GM23248 (cell line): ENCODE measurements at regions not wholly inside any gene's neighbourhood (a gene's known extent, or its start where the extent isn't known, plus 50 kb on each side); places are given as distances from the start of the nearest gene placed in this dataset.

Experiments
- DNase-seq: peaks from one replicate; pipeline ENCODE4 v3.0.0-alpha.2; 2015
- H2AFZ ChIP-seq: fragments of 200-600 bp; sonication (generic); 2 replicates; pipeline ENCODE4 v1.6.1; 2016; ENCODE audit warnings: antibody characterized with exemption
- H3F3A ChIP-seq: fragments of 200-600 bp; sonication (generic); 2 replicates; pipeline ENCODE4 v1.6.1; 2016; ENCODE audit warnings: mild to moderate bottlenecking, antibody characterized with exemption, mixed run types; ENCODE audit not compliant: insufficient read depth
- H3K27ac ChIP-seq: fragments of 200-600 bp; sonication (generic); 2 replicates; pipeline ENCODE4 v1.5.1; 2016; ENCODE audit warnings: mild to moderate bottlenecking
- H3K27me3 ChIP-seq: fragments of 200-600 bp; sonication (generic); replicated peaks from 2 replicates; pipeline ENCODE4 v1.6.1; 2016; ENCODE audit warnings: mild to moderate bottlenecking; ENCODE audit not compliant: insufficient read depth
- H3K36me3 ChIP-seq: fragments of 200-600 bp; sonication (generic); 2 replicates; pipeline ENCODE4 v1.6.1; 2016; ENCODE audit warnings: low read depth, mild to moderate bottlenecking
- H3K4me1 ChIP-seq: fragments of 200-600 bp; sonication (generic); 2 replicates; pipeline ENCODE4 v1.6.1; 2016; ENCODE audit warnings: mild to moderate bottlenecking; ENCODE audit not compliant: insufficient read depth
- H3K4me2 ChIP-seq: fragments of 200-600 bp; sonication (generic); one replicate; pipeline ENCODE4 v1.6.1; 2016; ENCODE audit warnings: mild to moderate bottlenecking; ENCODE audit not compliant: unreplicated experiment
- H3K4me3 ChIP-seq: fragments of 200-600 bp; sonication (generic); 2 replicates; pipeline ENCODE4 v1.5.1; 2016; ENCODE audit warnings: mild to moderate bottlenecking
- H3K79me2 ChIP-seq: fragments of 200-600 bp; sonication (generic); 2 replicates; pipeline ENCODE4 v1.6.1; 2016; ENCODE audit warnings: mild to moderate bottlenecking; ENCODE audit not compliant: insufficient read depth
- H3K9ac ChIP-seq: fragments of 200-600 bp; sonication (generic); 2 replicates; pipeline ENCODE4 v1.6.1; 2016; ENCODE audit warnings: mild to moderate bottlenecking
- H3K9me2 ChIP-seq: fragments of 200-600 bp; sonication (generic); 2 replicates; pipeline ENCODE4 v1.6.1; 2016; ENCODE audit warnings: mixed run types, mild to moderate bottlenecking, moderate library complexity; ENCODE audit not compliant: insufficient read depth
- H3K9me3 ChIP-seq: fragments of 200-600 bp; sonication (generic); one replicate; pipeline ENCODE4 v1.6.1; 2017; ENCODE audit warnings: low read depth
- H4K20me1 ChIP-seq: fragments of 200-600 bp; sonication (generic); 2 replicates; pipeline ENCODE4 v1.6.0; 2016; ENCODE audit not compliant: insufficient read depth
- EZH2 ChIP-seq: fragments of 200-600 bp; sonication (generic); IDR thresholded peaks from 2 replicates; pipeline ENCODE4 v1.6.1; 2018; ENCODE audit warnings: antibody characterized with exemption, mild to moderate bottlenecking; ENCODE audit not compliant: insufficient read depth, poor library complexity, severe bottlenecking
- EZH2phosphoT487 ChIP-seq: fragments of 200-600 bp; sonication (generic); IDR thresholded peaks from 2 replicates; pipeline ENCODE4 v1.6.1; 2018; ENCODE audit warnings: antibody characterized with exemption, moderate library complexity, mild to moderate bottlenecking, low read depth; ENCODE audit not compliant: insufficient read depth
- WGBS, 2 experiments: methylation state at CpG; one replicate each; pipeline ENCODE4 v1.1.6; 2015 to 2017; ENCODE audit warnings: low lambda C conversion rate in 2 of 2, low coverage in 1 of 2; ENCODE audit errors: missing lambda C conversion rate in 2 of 2; 5-methylcytosine and 5-hydroxymethylcytosine counted together
- in situ Hi-C: fragments of 300-500 bp; cut with MboI; formaldehyde crosslinking; loops from 2 replicates; pipeline ENCODE4 v1.15.0; 2020

DNA sequence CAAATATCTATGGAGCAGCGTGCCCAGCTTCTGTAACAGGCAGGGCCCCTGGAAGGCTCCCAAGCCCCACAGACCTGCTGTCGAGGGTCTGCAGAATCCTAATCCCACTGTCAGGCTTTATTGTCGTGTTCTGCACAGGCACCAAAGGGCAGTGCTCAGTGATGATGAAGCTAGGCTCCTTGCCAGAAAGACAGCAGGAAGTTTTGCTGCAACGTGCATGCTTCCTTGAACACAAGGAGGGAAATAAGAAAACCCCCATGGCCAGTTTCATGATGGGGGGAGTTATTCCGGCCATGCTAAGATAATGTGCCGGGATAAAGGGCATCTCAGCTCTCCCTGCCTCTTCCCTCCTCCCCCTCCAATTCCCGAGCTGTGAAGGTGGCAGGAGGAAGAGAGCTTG, 109.4 kb upstream of the KCNG1 start:
- TF ChIP-seq EZH2 (no peak), EZH2phosphoT487 (no peak)
- H3K79me2 ChIP-seq: no peaks in the 10 kb centered on the region
- DNase-seq: peak; percentile 47
- 33 to 36% methylated on average over 7 of the region's 7 CpGs for WGBS, 2 experiments
- H3K36me3 ChIP-seq: no peaks in the 10 kb centered on the region
- no peak overlapping the region for H2AFZ ChIP-seq
- no peak overlapping the region for H3K4me2 ChIP-seq
- H3F3A ChIP-seq: peaks cover 13% of the 10 kb centered on the region
- in situ Hi-C loops: no loop called here
- no peaks in the 10 kb centered on the region for H4K20me1 ChIP-seq
- no peaks in the 10 kb centered on the region for H3K27me3 ChIP-seq
- no peaks in the 10 kb centered on the region for H3K9me2 ChIP-seq
- no peak overlapping the region for H3K9ac ChIP-seq
- no peaks in the 10 kb centered on the region for H3K9me3 ChIP-seq
- H3K4me1 ChIP-seq: peaks cover 17% of the 10 kb centered on the region
- no peak overlapping the region for H3K4me3 ChIP-seq
- no peak overlapping the region for H3K27ac ChIP-seq

DNA sequence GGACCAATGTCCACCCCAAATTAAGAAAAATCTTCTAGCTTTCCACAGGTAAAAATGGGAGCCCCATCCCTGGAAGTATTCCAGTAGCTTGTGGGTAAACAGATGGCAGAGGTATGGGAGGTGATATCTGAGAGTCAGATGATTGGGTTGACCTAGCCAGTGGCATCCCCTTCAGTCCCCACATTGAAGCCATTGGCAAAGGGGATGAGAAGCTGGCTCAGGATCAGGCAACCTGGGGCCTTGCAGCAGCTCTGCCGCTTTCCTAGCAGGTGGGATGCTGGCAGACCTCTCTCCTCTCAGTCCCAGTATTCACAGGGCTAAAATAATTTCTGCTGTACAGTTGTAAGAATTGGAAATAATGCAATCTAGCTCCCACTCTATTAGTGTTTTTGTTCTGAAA, 108.9 kb upstream of the KCNG1 start:
- no peak for TF ChIP-seq EZH2phosphoT487
- Histone ChIP-seq H3K4me1 (peaks cover 17% of the 10 kb centered on the region), H3K27me3 (no peaks in the 10 kb centered on the region), H2AFZ (no peak overlapping the region), H3K36me3 (no peaks in the 10 kb centered on the region), H3F3A (peaks cover 14% of the 10 kb centered on the region), H3K4me2 (no peak overlapping the region), H3K9ac (no peak overlapping the region), H3K4me3 (no peak overlapping the region), H4K20me1 (no peaks in the 10 kb centered on the region), H3K9me3 (no peaks in the 10 kb centered on the region), H3K79me2 (no peaks in the 10 kb centered on the region), H3K27ac (no peak overlapping the region), H3K9me2 (no peaks in the 10 kb centered on the region)
- whole genome bisulfite sequencing, 2 experiments: 100% methylated on average over 1 of the region's 1 CpG
- no peak for DNase-seq
- in situ Hi-C loops: no loop called here

DNA sequence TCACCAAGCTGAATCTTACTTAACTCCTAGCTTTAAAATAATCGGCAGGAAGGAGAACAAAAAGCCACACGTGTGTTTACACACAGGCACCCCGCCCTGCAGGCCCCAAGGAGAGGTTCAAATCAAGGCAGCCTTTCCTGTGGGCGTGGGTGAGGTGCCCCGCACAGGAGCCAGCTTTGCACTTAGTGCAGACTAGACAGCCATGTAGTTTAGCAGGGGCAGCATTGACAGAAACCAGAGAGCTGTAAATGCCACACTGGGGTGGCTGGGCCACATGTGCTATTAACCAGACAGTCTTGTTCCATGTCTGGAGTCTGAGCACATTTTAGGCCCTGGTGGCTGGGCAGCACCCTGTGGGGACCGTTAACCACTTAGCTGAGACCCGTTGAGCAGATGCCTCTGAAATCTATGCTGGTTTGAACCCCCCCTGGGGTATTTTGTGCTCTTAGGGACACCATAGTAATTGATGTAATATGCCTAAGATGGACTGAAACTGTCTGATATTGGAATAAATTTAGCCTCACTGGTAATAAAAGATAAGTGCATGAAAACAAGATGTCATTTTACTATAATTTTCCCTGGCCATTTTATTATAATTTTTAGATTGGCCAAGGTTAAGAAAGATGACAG, 106.4 kb upstream of the KCNG1 start:
- Histone ChIP-seq H3K4me3 (no peak overlapping the region), H3K36me3 (no peaks in the 10 kb centered on the region), H3K9me3 (no peaks in the 10 kb centered on the region), H3K9me2 (no peaks in the 10 kb centered on the region), H3K27ac (no peak overlapping the region), H3K79me2 (no peaks in the 10 kb centered on the region), H3K4me2 (no peak overlapping the region), H3K9ac (no peak overlapping the region), H4K20me1 (no peaks in the 10 kb centered on the region), H3F3A (peaks cover 14% of the 10 kb centered on the region), H2AFZ (no peak overlapping the region), H3K4me1 (peaks cover 24% of the 10 kb centered on the region), H3K27me3 (no peaks in the 10 kb centered on the region)
- in situ Hi-C loops: no loop called here
- DNase-seq: no peak
- 66 to 67% methylated on average over 7 of the region's 7 CpGs for WGBS, 2 experiments
- no peak for TF ChIP-seq EZH2phosphoT487
- no peak for TF ChIP-seq EZH2

DNA sequence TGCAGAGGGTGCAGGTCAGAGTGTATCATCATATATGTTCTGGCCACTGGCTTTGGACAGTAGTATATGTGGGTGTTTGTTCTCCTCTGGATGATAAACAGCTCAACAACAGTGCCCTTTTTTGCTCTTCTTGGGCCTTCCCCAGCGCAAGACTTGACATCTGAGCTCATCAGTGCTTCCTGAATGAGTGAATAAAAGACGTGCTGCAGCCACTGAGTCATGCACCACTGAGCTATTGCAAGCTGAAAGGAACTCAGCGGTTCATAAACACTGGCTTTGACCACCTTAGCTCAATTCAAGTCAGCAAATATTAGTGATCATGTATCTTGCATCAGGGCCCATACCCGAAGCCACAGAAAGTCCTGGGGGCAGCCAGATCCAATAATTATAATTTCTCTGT, 105.3 kb upstream of the KCNG1 start:
- Histone ChIP-seq H3K9ac (no peak overlapping the region), H3F3A (peaks cover 14% of the 10 kb centered on the region), H3K27ac (peak overlapping the region; percentile 46), H3K79me2 (no peaks in the 10 kb centered on the region), H3K4me3 (no peak overlapping the region), H2AFZ (no peak overlapping the region), H3K4me1 (peaks cover 24% of the 10 kb centered on the region), H3K27me3 (no peaks in the 10 kb centered on the region), H3K36me3 (no peaks in the 10 kb centered on the region), H4K20me1 (no peaks in the 10 kb centered on the region), H3K9me3 (no peaks in the 10 kb centered on the region), H3K4me2 (peak overlapping the region; percentile 54), H3K9me2 (no peaks in the 10 kb centered on the region)
- no peak for TF ChIP-seq EZH2
- TF ChIP-seq EZH2phosphoT487: no peak
- in situ Hi-C loops: no loop called here
- peak; percentile 95 for DNase-seq
- 3 to 7% methylated on average over 4 of the region's 4 CpGs for WGBS, 2 experiments

DNA sequence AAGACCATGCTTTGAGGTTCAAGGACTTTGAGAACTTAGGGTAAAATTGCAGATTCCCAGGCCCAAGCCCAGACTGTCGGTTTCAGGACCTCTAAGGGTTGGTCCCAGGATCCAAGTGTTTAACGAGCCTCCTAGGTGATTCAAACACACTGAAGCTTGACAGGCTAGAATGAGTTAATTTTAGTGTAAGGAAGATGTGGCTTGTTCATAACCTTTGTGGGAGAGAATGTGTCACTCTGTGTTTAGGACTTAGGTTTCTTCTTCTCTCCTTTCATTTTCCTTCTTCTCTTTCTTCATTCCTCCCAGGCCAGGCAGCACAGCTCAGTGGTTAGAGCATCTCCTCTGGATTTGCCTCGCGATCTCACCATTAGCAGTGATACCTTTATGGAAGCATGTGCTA, 104.8 kb upstream of the KCNG1 start:
- 98 to 99% methylated on average over 4 of the region's 4 CpGs for WGBS, 2 experiments
- Histone ChIP-seq H2AFZ (no peak overlapping the region), H3K4me1 (peaks cover 24% of the 10 kb centered on the region), H3K9me2 (no peaks in the 10 kb centered on the region), H3K36me3 (no peaks in the 10 kb centered on the region), H3K9ac (no peak overlapping the region), H3K9me3 (no peaks in the 10 kb centered on the region), H3K4me2 (peak overlapping the region; percentile 54), H3K27me3 (no peaks in the 10 kb centered on the region), H3K4me3 (no peak overlapping the region), H3F3A (peaks cover 14% of the 10 kb centered on the region), H4K20me1 (no peaks in the 10 kb centered on the region), H3K27ac (peak overlapping the region; percentile 46), H3K79me2 (no peaks in the 10 kb centered on the region)
- DNase-seq: peak; percentile 20
- TF ChIP-seq EZH2 (no peak), EZH2phosphoT487 (no peak)
- in situ Hi-C loops: no loop called here
